ENCODE measurements at regions not wholly inside any gene's neighbourhood (a gene's known extent, or its start where the extent isn't known, plus 50 kb on each side); places are given as distances from the start of the nearest gene placed in this dataset.

DNA sequence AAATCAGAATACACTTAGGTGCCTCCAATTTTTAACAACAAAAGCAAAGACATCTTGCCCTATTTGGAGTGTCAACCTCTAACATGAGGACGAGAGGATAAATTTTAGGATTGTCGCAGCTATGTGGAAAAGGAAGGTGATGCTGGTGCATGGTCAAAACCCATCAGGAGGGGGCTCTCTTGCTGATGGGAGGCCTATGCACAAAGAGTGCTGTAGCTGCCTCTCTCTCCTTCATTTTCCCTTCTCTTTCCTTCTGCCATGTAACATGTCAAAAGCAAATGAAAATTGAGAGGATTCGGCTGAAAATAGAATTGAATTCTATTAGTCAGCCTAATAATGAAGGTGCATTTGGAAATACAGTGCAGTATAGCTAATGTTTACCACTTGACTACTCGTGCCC lies 578.7 kb upstream of the ZNF462 start:
- no peak overlapping the region for H3K4ac ChIP-seq (replicated peaks; ENCODE audit: insufficient read length, low read depth, low read length)
- no peaks in the 10 kb centered on the region for H3K23me2 ChIP-seq (ENCODE audit: low read depth, low read length)
- H3K79me1 ChIP-seq (ENCODE audit: low read depth, low read length) = no peaks in the 10 kb centered on the region
- no peak overlapping the region for H4K8ac ChIP-seq (ENCODE audit: extremely low read depth, insufficient read depth, low read length)
- peak overlapping the region; percentile 68; the same call in 1 of the 2 replicates for H2AFZ ChIP-seq (ENCODE audit: low read length)
- no peak overlapping the region for H2BK5ac ChIP-seq (ENCODE audit: low read depth, low read length)
- H2BK20ac ChIP-seq (ENCODE audit: low read length) = no peak overlapping the region
- DNase-seq (ENCODE audit: low read depth in 1 of 2, low spot score in 2 of 2) (no peak), FAIRE-seq (peak; percentile 89)
- no peaks in the 10 kb centered on the region for H3K9me3 ChIP-seq (ENCODE audit: insufficient read depth in 2 of 2, low read depth in 1 of 2, low read length in 1 of 2)
- no peak overlapping the region for H3K4me2 ChIP-seq (ENCODE audit: insufficient read depth in 1 of 2, low read depth in 2 of 2, low read length in 2 of 2)
- no peak overlapping the region for H3K9ac ChIP-seq (replicated peaks in 1 of 4; ENCODE audit: extremely low read depth in 1 of 4, low read depth in 3 of 4, low read length in 3 of 4)
- no peak overlapping the region for H2AK5ac ChIP-seq (ENCODE audit: low read depth, low read length)
- no peak overlapping the region for H3K14ac ChIP-seq (ENCODE audit: insufficient read length)
- 78% methylated on average over 4 of the region's 4 CpGs; no CpG with 5 or more reads in 1 of the 2 experiments for WGBS, 2 experiments (ENCODE audit: extremely low coverage in 1 of 2, insufficient coverage in 1 of 2, insufficient read length in 1 of 2, insufficient replicate concordance in 2 of 2, low coverage in 1 of 2, low lambda C conversion rate in 2 of 2, missing lambda C conversion rate in 1 of 2)
- no peaks in the 10 kb centered on the region for H3K36me3 ChIP-seq (ENCODE audit: control insufficient read depth in 2 of 4, insufficient read depth in 4 of 4, low read length in 3 of 4)
- no peak overlapping the region for H3K23ac ChIP-seq (ENCODE audit: insufficient read length)
- H3K18ac ChIP-seq (ENCODE audit: extremely low read depth, low read length) = no peak overlapping the region
- no peak overlapping the region for H3K56ac ChIP-seq (replicated peaks; ENCODE audit: insufficient read length, low read depth, low read length)
- no peaks in the 10 kb centered on the region for H3K79me2 ChIP-seq (ENCODE audit: control insufficient read depth in 1 of 2, insufficient read depth in 2 of 2, low read length in 2 of 2)
- no peaks in the 10 kb centered on the region for H3K27me3 ChIP-seq (replicated peaks in 1 of 4; ENCODE audit: control insufficient read depth in 3 of 4, extremely low read depth in 1 of 4, insufficient read depth in 3 of 4, low read length in 3 of 4)
- no peak overlapping the region for H2BK120ac ChIP-seq (replicated peaks; ENCODE audit: low read depth, low read length)
- peaks cover 0 to 2% (median 0%) of the 10 kb centered on the region in 4 experiments; a peak in 2 of 7 replicates for H3K4me1 ChIP-seq (replicated peaks in 1 of 4; ENCODE audit: control insufficient read depth in 3 of 4, insufficient read depth in 4 of 4, low read length in 3 of 4)
- H4K5ac ChIP-seq (ENCODE audit: insufficient read length, low read depth, low read length) = no peak overlapping the region
- H2BK12ac ChIP-seq (ENCODE audit: low read depth, low read length) = no peak overlapping the region
- H3K27ac ChIP-seq (ENCODE audit: low read depth, low read length) = no peak overlapping the region
- POLR2A ChIA-PET (ENCODE audit: partially characterized antibody) = no interaction called here
- no peak overlapping the region for H2BK15ac ChIP-seq (ENCODE audit: low read length)
- H3K4me3 ChIP-seq (ENCODE audit: extremely low read depth in 1 of 4, insufficient read depth in 2 of 4, low read depth in 3 of 4, low read length in 4 of 4) = no peak overlapping the region
- CTCF ChIA-PET (ENCODE audit: partially characterized antibody) = interaction anchor here (0.6 to 2.7 kb wide), 33 partner anchors 9 to 888 kb away, joined by 3 to 16 read pairs (median 3); partner anchors contain the start of gene ZNF462
- no peak overlapping the region for H4K91ac ChIP-seq (replicated peaks; ENCODE audit: insufficient read length, low read length)
- no peaks in the 10 kb centered on the region for H4K20me1 ChIP-seq (replicated peaks in 1 of 2; ENCODE audit: control insufficient read depth in 1 of 2, insufficient read depth in 2 of 2, low read length in 2 of 2)
- peak; percentile 43 to 70 (median 48) for TF ChIP-seq CTCF (IDR thresholded peaks at IDR 0.05; ENCODE audit: control extremely low read depth in 1 of 3, insufficient read depth in 1 of 3, low read depth in 1 of 3, low read length in 3 of 3)
- no peak for TF ChIP-seq GABPA (IDR thresholded peaks at IDR 0.05; ENCODE audit: borderline replicate concordance, insufficient read depth, low read length)
- no peak for TF ChIP-seq BACH1 (IDR thresholded peaks at IDR 0.05; ENCODE audit: low read length)
- no peak for TF ChIP-seq EZH2 (IDR thresholded peaks at IDR 0.05; ENCODE audit: low read depth, low read length, severe bottlenecking)
- TF ChIP-seq SP1 (IDR thresholded peaks at IDR 0.05; ENCODE audit: low read depth, low read length) = no peak
- TF ChIP-seq RFX5 (IDR thresholded peaks at IDR 0.05; ENCODE audit: borderline replicate concordance, low read depth, low read length) = no peak
- TF ChIP-seq JUND (IDR thresholded peaks at IDR 0.05; ENCODE audit: low read length) = no peak
- no peak for TF ChIP-seq CBX5 (IDR thresholded peaks at IDR 0.05; ENCODE audit: low read depth, low read length)
- TF ChIP-seq BCL11A (IDR thresholded peaks at IDR 0.05; ENCODE audit: low read depth in 2 of 2, low read length in 2 of 2) = no peak
- TF ChIP-seq SUZ12 (IDR thresholded peaks at IDR 0.05; ENCODE audit: low read length) = no peak
- TF ChIP-seq HDAC6 (IDR thresholded peaks at IDR 0.05; ENCODE audit: low read depth, low read length) = no peak
- no peak for TF ChIP-seq SIN3A (conservative IDR thresholded peaks at IDR 0.05 in 1 of 2, IDR thresholded peaks at IDR 0.05 in 1 of 2; ENCODE audit: low read depth in 1 of 2, low read length in 2 of 2)

Measured in H1 (cell line).